ENCODE measurements at regions not wholly inside any gene's neighbourhood (a gene's known extent, or its start where the extent isn't known, plus 50 kb on each side); places are given as distances from the start of the nearest gene placed in this dataset.

DNA sequence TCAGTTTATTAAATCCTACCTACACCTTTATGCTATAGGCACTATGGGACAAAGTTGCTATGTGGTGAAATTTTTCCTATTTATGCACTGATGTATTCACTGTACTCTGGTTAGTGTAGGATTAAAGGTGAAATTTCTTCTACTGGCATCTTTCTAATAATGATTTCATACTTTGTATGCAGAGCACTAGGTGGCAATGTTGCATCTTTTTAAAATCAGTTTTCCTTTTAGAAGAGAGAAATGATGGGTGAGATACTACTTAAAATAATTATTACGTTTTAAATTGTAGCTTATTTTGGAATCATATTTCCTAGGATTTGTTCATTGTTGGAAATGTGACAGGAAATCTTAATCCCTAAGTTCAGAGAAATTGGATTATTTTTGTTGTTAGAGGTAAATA is 150.9 kb downstream of the CD8B2 start:
- no peaks in the 10 kb centered on the region for H3K9me3 ChIP-seq (ENCODE audit: insufficient read depth, low read depth, low read length)
- H3K9ac ChIP-seq (ENCODE audit: low read depth, low read length): no peak overlapping the region
- no peak overlapping the region for H3K27ac ChIP-seq (ENCODE audit: low read length)
- H3K4me1 ChIP-seq (ENCODE audit: insufficient read depth, low read length): no peaks in the 10 kb centered on the region
- no peaks in the 10 kb centered on the region for H3K36me3 ChIP-seq (ENCODE audit: insufficient read depth, low read depth, low read length)
- H3K4me3 ChIP-seq (ENCODE audit: low read length): no peak overlapping the region
- no peaks in the 10 kb centered on the region for H3K27me3 ChIP-seq (ENCODE audit: insufficient read depth, low read length)

DNA sequence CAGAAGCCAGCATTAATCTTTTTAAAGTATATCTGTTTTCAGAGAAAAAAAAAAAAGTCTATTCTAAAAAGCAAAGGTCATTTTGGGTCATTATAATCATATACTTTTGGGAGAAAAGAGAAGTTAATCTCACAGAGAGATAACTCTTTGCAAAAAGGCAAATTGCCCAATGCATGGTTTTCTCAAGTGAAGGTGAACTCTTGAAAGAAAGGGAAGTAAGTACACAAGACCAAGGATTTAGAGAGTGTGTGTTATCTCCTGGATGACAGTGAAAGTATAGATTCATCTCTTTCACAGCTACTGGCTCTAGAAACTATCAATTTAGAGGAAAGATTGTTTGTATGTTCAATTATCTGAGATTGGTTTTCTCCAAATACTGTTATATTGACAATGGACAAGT is 151.4 kb downstream of the CD8B2 start:
- H3K27me3 ChIP-seq (ENCODE audit: insufficient read depth, low read length): no peaks in the 10 kb centered on the region
- H3K4me3 ChIP-seq (ENCODE audit: low read length): no peak overlapping the region
- H3K9ac ChIP-seq (ENCODE audit: low read depth, low read length): no peak overlapping the region
- no peaks in the 10 kb centered on the region for H3K9me3 ChIP-seq (ENCODE audit: insufficient read depth, low read depth, low read length)
- H3K4me1 ChIP-seq (ENCODE audit: insufficient read depth, low read length): no peaks in the 10 kb centered on the region
- H3K36me3 ChIP-seq (ENCODE audit: insufficient read depth, low read depth, low read length): no peaks in the 10 kb centered on the region
- H3K27ac ChIP-seq (ENCODE audit: low read length): no peak overlapping the region

- H3K9ac ChIP-seq (ENCODE audit: low read depth, low read length): no peak overlapping the region
- no peak overlapping the region for H3K27ac ChIP-seq (ENCODE audit: low read length)
- H3K36me3 ChIP-seq (ENCODE audit: insufficient read depth, low read depth, low read length): no peaks in the 10 kb centered on the region
These were observed 155.5 kb downstream of the CD8B2 start for GRCh38 chr2:106642679-106643078.

DNA sequence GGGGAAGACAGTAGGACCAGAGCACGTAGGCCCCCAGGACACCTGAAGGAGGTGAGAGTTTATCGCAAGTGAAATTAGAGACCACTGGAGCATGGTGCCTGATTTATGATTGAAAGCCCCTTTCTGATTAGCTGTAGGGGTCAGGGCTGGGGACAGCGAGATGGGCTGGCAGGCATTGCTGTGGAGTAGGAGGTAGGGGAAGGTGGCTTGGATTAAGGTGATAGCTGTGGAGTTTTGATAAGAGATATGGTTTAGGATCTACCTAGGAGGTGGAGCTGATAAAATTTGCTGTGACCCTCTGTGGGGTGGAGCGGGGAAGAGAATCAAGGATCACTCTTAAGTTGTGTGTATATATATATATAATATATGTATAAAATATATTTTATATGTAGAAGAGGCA is 157.5 kb downstream of the CD8B2 start:
- no peaks in the 10 kb centered on the region for H3K27me3 ChIP-seq (ENCODE audit: insufficient read depth, low read length)
- no peaks in the 10 kb centered on the region for H3K36me3 ChIP-seq (ENCODE audit: insufficient read depth, low read depth, low read length)
- H3K4me1 ChIP-seq (ENCODE audit: insufficient read depth, low read length): no peaks in the 10 kb centered on the region
- no peak overlapping the region for H3K4me3 ChIP-seq (ENCODE audit: low read length)
- no peak overlapping the region for H3K27ac ChIP-seq (ENCODE audit: low read length)
- H3K9me3 ChIP-seq (ENCODE audit: insufficient read depth, low read depth, low read length): no peaks in the 10 kb centered on the region
- no peak overlapping the region for H3K9ac ChIP-seq (ENCODE audit: low read depth, low read length)

More at GRCh38 chr2:106642679-106643078, 155.5 kb downstream of the CD8B2 start:
- no peaks in the 10 kb centered on the region for H3K4me1 ChIP-seq (ENCODE audit: insufficient read depth, low read length)
- H3K9me3 ChIP-seq (ENCODE audit: insufficient read depth, low read depth, low read length): no peaks in the 10 kb centered on the region
- no peak overlapping the region for H3K4me3 ChIP-seq (ENCODE audit: low read length)
- H3K27me3 ChIP-seq (ENCODE audit: insufficient read depth, low read length): no peaks in the 10 kb centered on the region

- Histone ChIP-seq H3K4me1 (ENCODE audit: insufficient read depth, low read length) (no peaks in the 10 kb centered on the region), H3K27me3 (ENCODE audit: insufficient read depth, low read length) (no peaks in the 10 kb centered on the region), H3K36me3 (ENCODE audit: insufficient read depth, low read depth, low read length) (no peaks in the 10 kb centered on the region), H3K27ac (ENCODE audit: low read length) (no peak overlapping the region), H3K9ac (ENCODE audit: low read depth, low read length) (no peak overlapping the region), H3K9me3 (ENCODE audit: insufficient read depth, low read depth, low read length) (no peaks in the 10 kb centered on the region), H3K4me3 (ENCODE audit: low read length) (no peak overlapping the region)
These were observed 159.4 kb downstream of the CD8B2 start for GRCh38 chr2:106646605-106647004.

DNA sequence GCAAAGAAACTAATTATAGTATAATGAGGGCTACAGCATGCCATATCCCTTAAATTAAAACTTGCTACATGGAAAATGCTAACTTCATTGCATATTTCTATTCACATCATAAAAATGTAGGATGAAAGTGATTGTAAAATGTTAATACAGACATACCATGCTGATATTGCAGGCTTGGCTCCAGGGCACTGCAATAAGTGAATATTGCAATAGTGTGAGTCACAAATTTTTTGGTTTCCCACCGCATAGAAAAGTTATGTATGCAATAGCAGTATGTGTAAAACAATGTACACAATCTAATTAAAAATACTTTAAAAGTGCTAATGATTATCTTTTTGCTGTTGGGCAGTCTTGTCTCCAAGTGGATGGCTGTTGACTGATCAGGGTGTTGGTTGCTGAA is 162.1 kb downstream of the CD8B2 start:
- no peaks in the 10 kb centered on the region for H3K4me1 ChIP-seq (ENCODE audit: insufficient read depth, low read length)
- no peak overlapping the region for H3K4me3 ChIP-seq (ENCODE audit: low read length)
- H3K9ac ChIP-seq (ENCODE audit: low read depth, low read length): no peak overlapping the region
- H3K9me3 ChIP-seq (ENCODE audit: insufficient read depth, low read depth, low read length): no peaks in the 10 kb centered on the region
- no peaks in the 10 kb centered on the region for H3K36me3 ChIP-seq (ENCODE audit: insufficient read depth, low read depth, low read length)
- no peak overlapping the region for H3K27ac ChIP-seq (ENCODE audit: low read length)
- no peaks in the 10 kb centered on the region for H3K27me3 ChIP-seq (ENCODE audit: insufficient read depth, low read length)

- Histone ChIP-seq H3K9me3 (ENCODE audit: insufficient read depth, low read depth, low read length) (peaks cover 2% of the 10 kb centered on the region; the same call in 1 of the 2 replicates), H3K4me3 (ENCODE audit: low read length) (no peak overlapping the region), H3K36me3 (ENCODE audit: insufficient read depth, low read depth, low read length) (no peaks in the 10 kb centered on the region), H3K27ac (ENCODE audit: low read length) (no peak overlapping the region), H3K27me3 (ENCODE audit: insufficient read depth, low read length) (no peaks in the 10 kb centered on the region), H3K9ac (ENCODE audit: low read depth, low read length) (no peak overlapping the region), H3K4me1 (ENCODE audit: insufficient read depth, low read length) (no peaks in the 10 kb centered on the region)
These were observed 166.3 kb downstream of the CD8B2 start for GRCh38 chr2:106653465-106653864.

DNA sequence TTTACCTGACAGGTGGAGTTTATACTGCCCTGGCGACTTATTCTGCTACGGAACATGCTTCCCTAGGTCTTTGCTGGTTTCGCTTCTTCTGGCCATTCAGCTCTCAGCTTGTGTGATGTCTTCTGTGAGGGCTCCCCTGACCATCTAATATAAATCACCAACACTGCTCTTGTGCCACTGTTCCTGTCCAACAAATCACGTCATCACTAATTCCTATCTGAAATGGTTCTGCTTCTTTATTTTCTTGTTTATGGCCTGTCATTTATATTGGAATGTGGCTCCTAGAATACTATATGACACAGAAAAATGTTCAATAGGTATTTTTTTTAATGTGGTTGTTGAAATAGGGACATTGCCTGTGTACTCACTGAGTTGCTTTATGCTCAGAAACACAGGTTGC is 171.5 kb downstream of the CD8B2 start:
- Histone ChIP-seq H3K27ac (ENCODE audit: low read length) (no peak overlapping the region), H3K4me1 (ENCODE audit: insufficient read depth, low read length) (no peaks in the 10 kb centered on the region), H3K9ac (ENCODE audit: low read depth, low read length) (no peak overlapping the region), H3K27me3 (ENCODE audit: insufficient read depth, low read length) (no peaks in the 10 kb centered on the region), H3K36me3 (ENCODE audit: insufficient read depth, low read depth, low read length) (no peaks in the 10 kb centered on the region), H3K9me3 (ENCODE audit: insufficient read depth, low read depth, low read length) (peaks cover 5% of the 10 kb centered on the region), H3K4me3 (ENCODE audit: low read length) (no peak overlapping the region)

GRCh38 chr2:106664669-106665068 is 177.5 kb downstream of the CD8B2 start:
- Histone ChIP-seq H3K36me3 (ENCODE audit: insufficient read depth, low read depth, low read length) (no peaks in the 10 kb centered on the region), H3K27me3 (ENCODE audit: insufficient read depth, low read length) (no peaks in the 10 kb centered on the region), H3K9me3 (ENCODE audit: insufficient read depth, low read depth, low read length) (peaks cover 22% of the 10 kb centered on the region), H3K4me1 (ENCODE audit: insufficient read depth, low read length) (no peaks in the 10 kb centered on the region), H3K9ac (ENCODE audit: low read depth, low read length) (no peak overlapping the region), H3K4me3 (ENCODE audit: low read length) (no peak overlapping the region), H3K27ac (ENCODE audit: low read length) (no peak overlapping the region)

DNA sequence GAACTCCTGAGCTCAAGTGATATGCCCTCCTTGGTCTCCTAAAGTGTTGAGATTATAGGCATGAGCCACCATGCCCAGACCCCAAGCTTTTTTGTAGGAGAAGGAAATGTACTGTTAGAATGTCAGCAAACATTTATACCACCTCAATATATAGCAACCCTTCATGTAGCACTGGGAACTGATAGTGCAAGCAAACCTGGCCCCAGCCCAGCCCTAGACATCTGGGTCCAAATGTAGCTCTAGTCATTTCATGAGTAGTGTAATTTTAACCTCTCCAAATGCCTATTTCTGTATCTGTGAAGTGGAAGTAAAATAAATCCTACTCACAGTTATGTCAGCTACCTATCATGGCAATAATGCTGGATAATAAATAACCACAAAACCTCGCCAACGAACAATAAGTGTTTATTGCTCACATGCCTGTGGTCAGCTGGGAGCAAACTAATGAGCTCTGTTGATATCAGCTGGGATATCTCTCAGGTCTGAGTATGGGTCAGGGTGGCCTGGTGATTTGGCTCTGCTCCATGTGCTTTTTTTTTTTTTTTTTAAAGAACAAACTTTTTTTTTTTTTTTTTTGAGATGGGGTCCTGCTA is 180.4 kb downstream of the CD8B2 start:
- Histone ChIP-seq H3K4me1 (ENCODE audit: insufficient read depth, low read length) (no peaks in the 10 kb centered on the region), H3K9me3 (ENCODE audit: insufficient read depth, low read depth, low read length) (peaks cover 43% of the 10 kb centered on the region), H3K9ac (ENCODE audit: low read depth, low read length) (no peak overlapping the region)

GRCh38 chr2:106685180-106685897 is 198.2 kb downstream of the CD8B2 start:
- Histone ChIP-seq H3K9ac (ENCODE audit: low read depth, low read length) (no peak overlapping the region), H3K4me1 (ENCODE audit: insufficient read depth, low read length) (no peaks in the 10 kb centered on the region), H3K27ac (ENCODE audit: low read length) (no peak overlapping the region), H3K27me3 (ENCODE audit: insufficient read depth, low read length) (no peaks in the 10 kb centered on the region), H3K4me3 (ENCODE audit: low read length) (no peak overlapping the region), H3K9me3 (ENCODE audit: insufficient read depth, low read depth, low read length) (peaks cover 13% of the 10 kb centered on the region), H3K36me3 (ENCODE audit: insufficient read depth, low read depth, low read length) (no peaks in the 10 kb centered on the region)

More for the DNA sequence above, 180.4 kb downstream of the CD8B2 start:
- Histone ChIP-seq H3K27ac (ENCODE audit: low read length) (no peak overlapping the region), H3K27me3 (ENCODE audit: insufficient read depth, low read length) (no peaks in the 10 kb centered on the region), H3K4me3 (ENCODE audit: low read length) (no peak overlapping the region), H3K36me3 (ENCODE audit: insufficient read depth, low read depth, low read length) (no peaks in the 10 kb centered on the region)

GRCh38 chr2:106686814-106687213 is 199.2 kb downstream of the ST6GAL2 start:
- Histone ChIP-seq H3K9ac (ENCODE audit: low read depth, low read length) (no peak overlapping the region), H3K9me3 (ENCODE audit: insufficient read depth, low read depth, low read length) (peaks cover 13% of the 10 kb centered on the region), H3K27ac (ENCODE audit: low read length) (no peak overlapping the region), H3K27me3 (ENCODE audit: insufficient read depth, low read length) (no peaks in the 10 kb centered on the region), H3K36me3 (ENCODE audit: insufficient read depth, low read depth, low read length) (no peaks in the 10 kb centered on the region), H3K4me3 (ENCODE audit: low read length) (no peak overlapping the region), H3K4me1 (ENCODE audit: insufficient read depth, low read length) (no peaks in the 10 kb centered on the region)

Measured in iPS-20b (cell line).